HG03558 (cell line): ENCODE measurements at regions not wholly inside any gene's neighbourhood (a gene's known extent, or its start where the extent isn't known, plus 50 kb on each side); places are given as distances from the start of the nearest gene placed in this dataset.

Experiments used
- ATAC-seq: cut with Tn5 transposase; IDR thresholded peaks from one replicate; pipeline ENCODE4 v1.9.1; 2021; ENCODE audit warnings: moderate number of reproducible peaks; ENCODE audit not compliant: unreplicated experiment; ENCODE audit errors: extremely low read depth

GRCh38 chr6:105781915-105782314 is 304.2 kb upstream of the PRDM1 start:
- no peak for ATAC-seq

GRCh38 chr6:105781248-105781647 is 304.9 kb upstream of the PRDM1 start:
- no peak for ATAC-seq

GRCh38 chr6:105780146-105780860 is 305.8 kb upstream of the PRDM1 start:
- ATAC-seq = no peak

- no peak for ATAC-seq
Observed at GRCh38 chr6:105779110-105779509, 307.0 kb upstream of the PRDM1 start.

GRCh38 chr6:105775095-105775494 is 311.0 kb upstream of the PRDM1 start:
- ATAC-seq = no peak

GRCh38 chr6:105774247-105774646 is 311.9 kb upstream of the PRDM1 start:
- peak; percentile 90 for ATAC-seq

- no peak for ATAC-seq
Observed at GRCh38 chr6:105771313-105771970, 314.7 kb upstream of the PRDM1 start.

GRCh38 chr6:105769987-105770386 is 316.1 kb upstream of the PRDM1 start:
- no peak for ATAC-seq

GRCh38 chr6:105769197-105769596 is 316.9 kb upstream of the PRDM1 start:
- no peak for ATAC-seq

- no peak for ATAC-seq
Observed at GRCh38 chr6:105767541-105767940, 318.6 kb upstream of the PRDM1 start.

- no peak for ATAC-seq
Observed at GRCh38 chr6:105765239-105765638, 320.9 kb upstream of the PRDM1 start.

GRCh38 chr6:105764315-105764714 is 321.8 kb upstream of the PRDM1 start:
- no peak for ATAC-seq

- no peak for ATAC-seq
Observed at GRCh38 chr6:105763866-105764265, 322.3 kb upstream of the PRDM1 start.

GRCh38 chr6:105760746-105761145 is 325.4 kb upstream of the PRDM1 start:
- no peak for ATAC-seq

- ATAC-seq = no peak
Observed at GRCh38 chr6:105759946-105760345, 326.2 kb upstream of the PRDM1 start.

- no peak for ATAC-seq
Observed at GRCh38 chr6:105759015-105759414, 327.1 kb upstream of the PRDM1 start.

GRCh38 chr6:105757512-105758200 is 328.5 kb upstream of the PRDM1 start:
- ATAC-seq = peak; percentile 90

GRCh38 chr6:105755885-105756284 is 330.3 kb upstream of the PRDM1 start:
- no peak for ATAC-seq

- ATAC-seq = no peak
Observed at GRCh38 chr6:105753620-105754211, 332.4 kb upstream of the PRDM1 start.

GRCh38 chr6:105753207-105753606 is 332.9 kb upstream of the PRDM1 start:
- ATAC-seq = no peak

- no peak for ATAC-seq
Observed at GRCh38 chr6:105750089-105750488, 336.0 kb upstream of the PRDM1 start.
